ENCODE measurements at regions not wholly inside any gene's neighbourhood (a gene's known extent, or its start where the extent isn't known, plus 50 kb on each side); places are given as distances from the start of the nearest gene placed in this dataset.
A peak's percentile ranks its signal among the peaks of the same experiment; 100 is the strongest.

- peak; percentile 22 for DNase-seq
Measured at GRCh38 chr10:42933448-42934340, 143.2 kb upstream of the RET start.

GRCh38 chr10:42934351-42934811 is 142.5 kb upstream of the RET start:
- DNase-seq: no peak

- DNase-seq: no peak
Measured at GRCh38 chr10:42934842-42935241, 142.0 kb upstream of the RET start.

- no peak for DNase-seq
Measured at GRCh38 chr10:42935466-42935865, 141.4 kb upstream of the RET start.

- no peak for DNase-seq
Measured at GRCh38 chr10:42936580-42936979, 140.3 kb upstream of the RET start.

- DNase-seq: no peak
Measured at GRCh38 chr10:42937048-42937447, 139.8 kb upstream of the RET start.

GRCh38 chr10:42937649-42938180 is 139.2 kb upstream of the RET start:
- no peak for DNase-seq

- no peak for DNase-seq
Measured at GRCh38 chr10:42938351-42938750, 138.5 kb upstream of the RET start.

- DNase-seq: no peak
Measured at GRCh38 chr10:42939237-42939636, 137.6 kb upstream of the RET start.

- DNase-seq: no peak
Measured at GRCh38 chr10:42939685-42940366, 137.0 kb upstream of the RET start.

- DNase-seq: no peak
Measured at GRCh38 chr10:42940487-42941294, 136.2 kb upstream of the RET start.

GRCh38 chr10:42941295-42941644 is 135.6 kb upstream of the RET start:
- no peak for DNase-seq

- no peak for DNase-seq
Measured at GRCh38 chr10:42941790-42942189, 135.1 kb upstream of the RET start.

- DNase-seq: no peak
Measured at GRCh38 chr10:42942279-42942950, 134.5 kb upstream of the RET start.

- DNase-seq: no peak
Measured at GRCh38 chr10:42943025-42943818, 133.6 kb upstream of the RET start.

GRCh38 chr10:42948040-42948439 is 128.8 kb upstream of the RET start:
- no peak for DNase-seq

GRCh38 chr10:42949287-42949686 is 127.6 kb upstream of the RET start:
- DNase-seq: no peak

GRCh38 chr10:42950606-42951485 is 126.0 kb upstream of the RET start:
- DNase-seq: no peak

- DNase-seq: no peak
Measured at GRCh38 chr10:42951486-42952251, 125.2 kb upstream of the RET start.

- no peak for DNase-seq
Measured at GRCh38 chr10:42952349-42952748, 124.5 kb upstream of the RET start.

Data from stimulated activated CD4-positive, alpha-beta T cell treated with anti-CD3 and anti-CD28 coated beads, Interleukin-12 subunit alpha, Interleukin-12 subunit beta, amount 100 ng/mL, for 4 hours (primary cell).